H1 (cell line): ENCODE measurements at regions not wholly inside any gene's neighbourhood (a gene's known extent, or its start where the extent isn't known, plus 50 kb on each side); places are given as distances from the start of the nearest gene placed in this dataset.

Experiments
- BACH1 ChIP-seq: IDR thresholded peaks from 2 replicates; pipeline ENCODE4 v1.6.1; 2012; ENCODE audit warnings: low read length, improper control_type of control experiment
- EP300 ChIP-seq, 2 experiments: IDR thresholded peaks; 1 replicate in 1 of 2; 2 replicates in 1 of 2; pipeline ENCODE4 v1.6.1; 2011 to 2012; ENCODE audit warnings: low read depth in 2 of 2, low read length in 2 of 2, mild to moderate bottlenecking in 2 of 2, borderline replicate concordance in 1 of 2, inconsistent platforms in 1 of 2, moderate library complexity in 1 of 2
- EZH2 ChIP-seq: fragments of 200-600 bp; sonication (generic); IDR thresholded peaks from 2 replicates; pipeline ENCODE4 v1.7.1; 2012; ENCODE audit warnings: low read depth, mild to moderate bottlenecking, moderate library complexity, low read length, inconsistent platforms; ENCODE audit not compliant: severe bottlenecking
- FOSL1 ChIP-seq: IDR thresholded peaks from 2 replicates; pipeline ENCODE4 v1.6.1; 2011; ENCODE audit warnings: mild to moderate bottlenecking, low read depth, low read length, moderate library complexity; ENCODE audit not compliant: insufficient read depth
- POLR2A ChIP-seq, 2 experiments: IDR thresholded peaks; 1 replicate in 1 of 2; 2 replicates in 1 of 2; pipeline ENCODE4 v1.6.1; 2011; ENCODE audit warnings: low read depth in 2 of 2, low read length in 2 of 2, mild to moderate bottlenecking in 2 of 2; ENCODE audit errors: control extremely low read depth in 1 of 2
- POLR2AphosphoS5 ChIP-seq: IDR thresholded peaks from 2 replicates; pipeline ENCODE4 v1.6.1; 2011; ENCODE audit warnings: low read depth, low read length
- TAF1 ChIP-seq: IDR thresholded peaks from 2 replicates; pipeline ENCODE4 v1.6.1; 2011; ENCODE audit warnings: mild to moderate bottlenecking, low read depth, low read length
- TF ChIP-seq, protein P1 (sequence below): IDR thresholded peaks from 2 replicates; pipeline ENCODE4 v1.6.1; 2012; ENCODE audit warnings: inconsistent platforms
- TF ChIP-seq, protein P2 (sequence below), 3 experiments: IDR thresholded peaks; 1 replicate in 2 of 3; 2 replicates in 1 of 3; pipeline versions ENCODE4 v1.5.1 to v1.6.1; 2011; ENCODE audit warnings: low read length in 3 of 3, mild to moderate bottlenecking in 3 of 3, inconsistent platforms in 2 of 3, low read depth in 1 of 3, moderate library complexity in 1 of 3; ENCODE audit not compliant: insufficient read depth in 1 of 3; ENCODE audit errors: control extremely low read depth in 1 of 3

DNA sequence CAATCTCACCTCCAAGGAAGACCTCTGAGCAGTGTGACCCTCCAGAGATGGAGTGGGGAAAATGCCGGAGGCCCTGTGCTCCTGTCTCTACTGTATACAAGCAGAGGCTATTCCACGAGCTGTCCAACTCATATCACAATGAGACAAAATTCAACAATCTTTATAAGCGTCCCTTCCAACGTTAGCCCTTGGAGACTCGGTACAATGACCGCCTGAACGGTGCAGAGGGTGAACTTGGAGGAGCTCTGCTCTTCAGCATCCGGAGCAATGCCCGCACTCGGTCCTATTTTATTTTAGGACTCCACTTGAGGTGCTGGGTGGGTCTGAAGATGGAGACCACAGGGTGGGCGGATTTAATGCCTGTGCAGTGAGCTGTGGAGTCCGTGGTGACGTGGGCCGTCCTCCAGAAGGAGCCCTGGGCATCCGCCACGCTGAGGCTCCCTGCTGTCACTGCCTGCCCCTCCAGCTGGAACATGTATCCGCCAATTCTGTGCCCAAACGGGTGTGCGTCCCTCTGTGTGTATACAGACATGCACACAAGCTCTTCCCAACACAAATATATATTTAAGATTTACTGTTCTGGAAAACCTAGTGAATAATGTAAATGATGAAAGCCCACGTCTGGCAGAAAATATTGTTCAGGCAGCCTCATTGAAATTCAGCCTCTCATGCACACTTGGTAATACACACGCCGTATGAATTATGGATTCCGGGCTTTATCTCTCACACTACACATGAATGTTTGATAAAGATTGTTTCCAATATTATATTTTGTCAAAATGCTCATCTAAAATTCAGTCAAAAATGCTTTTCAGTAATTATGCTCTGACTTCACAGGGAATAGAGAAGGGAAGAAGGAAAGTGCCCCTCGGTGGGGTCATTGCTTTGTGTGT is 239.9 kb upstream of the ZMIZ1 start:
- TF ChIP-seq, protein P1, sequence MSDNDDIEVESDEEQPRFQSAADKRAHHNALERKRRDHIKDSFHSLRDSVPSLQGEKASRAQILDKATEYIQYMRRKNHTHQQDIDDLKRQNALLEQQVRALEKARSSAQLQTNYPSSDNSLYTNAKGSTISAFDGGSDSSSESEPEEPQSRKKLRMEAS, result no peak
- TF ChIP-seq BACH1 (no peak), POLR2AphosphoS5 (no peak), POLR2A (IDR thresholded peaks at IDR 0.05; ENCODE audit: control extremely low read depth in 1 of 2, low read depth in 2 of 2, low read length in 2 of 2) (no peak), EZH2 (no peak), FOSL1 (no peak), TAF1 (no peak), EP300 (IDR thresholded peaks at IDR 0.05; ENCODE audit: borderline replicate concordance in 1 of 2, low read depth in 2 of 2, low read length in 2 of 2) (no peak)
- TF ChIP-seq, protein P2, sequence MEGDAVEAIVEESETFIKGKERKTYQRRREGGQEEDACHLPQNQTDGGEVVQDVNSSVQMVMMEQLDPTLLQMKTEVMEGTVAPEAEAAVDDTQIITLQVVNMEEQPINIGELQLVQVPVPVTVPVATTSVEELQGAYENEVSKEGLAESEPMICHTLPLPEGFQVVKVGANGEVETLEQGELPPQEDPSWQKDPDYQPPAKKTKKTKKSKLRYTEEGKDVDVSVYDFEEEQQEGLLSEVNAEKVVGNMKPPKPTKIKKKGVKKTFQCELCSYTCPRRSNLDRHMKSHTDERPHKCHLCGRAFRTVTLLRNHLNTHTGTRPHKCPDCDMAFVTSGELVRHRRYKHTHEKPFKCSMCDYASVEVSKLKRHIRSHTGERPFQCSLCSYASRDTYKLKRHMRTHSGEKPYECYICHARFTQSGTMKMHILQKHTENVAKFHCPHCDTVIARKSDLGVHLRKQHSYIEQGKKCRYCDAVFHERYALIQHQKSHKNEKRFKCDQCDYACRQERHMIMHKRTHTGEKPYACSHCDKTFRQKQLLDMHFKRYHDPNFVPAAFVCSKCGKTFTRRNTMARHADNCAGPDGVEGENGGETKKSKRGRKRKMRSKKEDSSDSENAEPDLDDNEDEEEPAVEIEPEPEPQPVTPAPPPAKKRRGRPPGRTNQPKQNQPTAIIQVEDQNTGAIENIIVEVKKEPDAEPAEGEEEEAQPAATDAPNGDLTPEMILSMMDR (IDR thresholded peaks at IDR 0.05; ENCODE audit: control extremely low read depth in 1 of 3, insufficient read depth in 1 of 3, low read depth in 1 of 3, low read length in 3 of 3), result no peak
